HK-2 (cell line): ENCODE measurements at regions not wholly inside any gene's neighbourhood (a gene's known extent, or its start where the extent isn't known, plus 50 kb on each side); places are given as distances from the start of the nearest gene placed in this dataset.

Experiments
- DNase-seq: peaks from one replicate; pipeline ENCODE4 v3.0.0-alpha.2; 2018; ENCODE audit not compliant: unreplicated experiment

GRCh38 chr11:86193297-86194095 lies 51.1 kb upstream of the EED start:
- DNase-seq, result peak; percentile 53

DNA sequence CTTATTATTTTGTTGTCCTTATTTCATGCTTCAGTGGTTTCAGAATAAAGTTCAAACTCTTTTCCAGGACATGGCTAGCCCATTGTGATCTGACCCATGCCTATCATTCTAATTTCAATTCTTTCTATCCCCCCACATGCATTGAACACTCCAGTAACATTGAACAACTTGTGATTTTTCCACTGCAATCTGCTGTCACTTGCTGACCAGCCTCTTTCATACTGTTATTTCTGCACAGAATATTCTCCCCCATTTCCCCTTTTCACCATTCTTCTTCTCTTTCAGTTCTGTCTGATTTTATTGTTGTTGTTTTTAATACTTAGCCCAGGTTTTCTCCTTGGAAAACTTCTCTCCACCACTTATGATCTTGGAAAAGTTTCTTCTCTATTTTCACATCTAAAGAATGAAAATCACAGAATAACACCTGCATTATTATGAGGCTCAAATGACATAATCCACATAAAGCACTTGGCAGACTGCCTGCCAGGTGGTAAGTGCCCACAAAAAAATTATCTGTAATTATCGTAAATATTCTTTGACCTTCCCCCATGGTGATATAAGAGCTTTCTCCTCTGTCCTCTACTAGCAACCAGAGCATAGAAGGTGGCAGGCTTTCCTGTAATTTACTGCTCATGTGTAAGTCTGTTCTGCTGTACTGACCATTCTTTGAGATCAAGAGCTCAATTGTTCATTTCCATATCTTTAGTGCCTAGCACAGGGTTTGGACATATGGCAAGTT lies 51.9 kb upstream of the EED start:
- DNase-seq, result no peak

DNA sequence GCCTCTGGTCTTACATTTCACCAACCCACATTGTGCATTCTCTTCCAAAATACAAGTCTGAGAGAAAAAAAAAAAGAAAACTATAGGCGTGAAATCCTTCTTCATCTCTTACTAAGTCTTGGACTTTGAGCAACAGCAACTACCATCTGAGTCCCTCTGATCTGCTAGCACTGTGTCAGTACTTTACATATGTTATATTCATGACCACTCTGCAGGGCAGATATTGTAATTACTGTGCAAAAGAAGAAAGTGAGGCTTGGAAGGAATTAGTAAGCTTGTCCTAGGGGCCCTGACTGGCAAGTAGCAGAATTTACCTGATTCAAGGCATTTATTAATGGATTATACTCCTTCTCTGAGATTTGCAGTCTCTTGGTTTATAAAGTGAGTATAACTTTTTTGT lies 52.7 kb upstream of the EED start:
- DNase-seq, result no peak

DNA sequence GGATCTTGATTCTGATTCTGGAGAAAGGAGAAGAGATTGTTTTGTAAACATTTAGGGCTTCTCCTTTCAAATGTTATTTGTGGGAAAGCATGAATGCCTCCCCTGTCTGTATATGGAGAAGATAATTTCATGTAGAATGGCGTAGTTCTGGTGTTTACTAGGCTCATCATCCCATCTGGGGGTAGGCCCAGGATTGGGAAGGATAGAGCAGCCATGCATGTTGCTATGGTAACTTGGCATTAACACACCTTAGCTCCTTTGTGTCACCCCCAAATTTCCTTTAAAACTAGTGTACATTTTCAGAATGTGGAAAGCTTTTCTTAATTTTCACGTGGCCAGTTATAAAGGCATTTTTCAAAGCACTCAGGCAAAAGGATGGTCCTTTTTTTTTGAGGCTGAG lies 57.5 kb upstream of the EED start:
- DNase-seq, result no peak

- DNase-seq, result no peak
Measured at GRCh38 chr11:86186386-86186785, 58.2 kb upstream of the EED start.

- no peak for DNase-seq
Measured at GRCh38 chr11:86185381-86185750, 59.2 kb upstream of the EED start.

DNA sequence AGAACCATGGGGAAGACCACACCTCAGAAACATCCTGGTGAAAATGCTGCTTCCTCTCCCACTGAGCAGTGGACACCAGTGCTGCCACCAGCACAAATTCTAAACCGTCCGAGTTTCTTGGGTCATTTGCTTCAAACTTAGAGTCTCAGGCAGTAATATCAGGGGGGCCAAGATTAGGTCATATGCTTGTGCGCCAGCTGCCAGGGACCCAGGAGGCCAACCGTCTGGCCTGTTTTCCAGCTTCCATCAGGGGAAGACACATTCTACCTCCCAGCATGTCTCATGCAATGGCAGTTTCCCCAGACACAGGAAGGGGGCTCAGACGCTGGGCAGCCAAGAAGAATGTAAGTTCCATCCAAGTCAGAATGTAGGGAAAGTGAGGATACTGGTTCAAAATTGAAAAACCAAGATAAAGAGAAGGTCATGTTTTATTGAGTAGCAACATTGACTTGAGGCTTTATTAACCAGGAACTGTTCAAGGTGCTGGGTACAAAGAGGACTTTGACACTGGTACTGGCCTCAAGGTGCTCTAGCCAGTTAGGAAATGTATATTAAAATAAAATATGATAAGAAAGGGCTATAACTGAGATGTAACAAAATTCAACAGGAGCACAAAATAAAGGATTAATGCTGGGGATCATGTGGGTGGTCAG lies 59.7 kb upstream of the EED start:
- DNase-seq, result no peak

GRCh38 chr11:86183694-86184093 lies 60.9 kb upstream of the EED start:
- peak; percentile 58 for DNase-seq

GRCh38 chr11:86182976-86183584 lies 61.5 kb upstream of the EED start:
- peak; percentile 74 for DNase-seq

DNA sequence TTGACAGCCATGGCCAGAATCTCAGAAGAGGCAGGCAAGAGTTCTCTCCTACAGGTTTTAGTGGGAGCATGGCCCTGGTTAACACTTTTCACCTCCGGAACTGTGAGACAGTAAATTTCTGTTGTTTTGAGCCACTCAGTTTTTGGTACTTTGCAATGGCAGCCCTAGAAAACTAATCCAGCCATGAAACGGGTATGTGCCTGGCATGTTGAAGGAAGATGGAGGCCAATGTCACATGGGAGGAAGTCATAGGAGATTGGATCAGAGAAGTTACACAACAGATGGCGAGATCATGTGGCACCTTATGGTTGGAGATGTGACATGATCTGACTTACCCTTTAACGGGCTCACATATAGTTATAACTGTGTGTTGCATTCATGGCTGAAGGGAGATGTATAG lies 63.2 kb upstream of the EED start:
- no peak for DNase-seq

DNA sequence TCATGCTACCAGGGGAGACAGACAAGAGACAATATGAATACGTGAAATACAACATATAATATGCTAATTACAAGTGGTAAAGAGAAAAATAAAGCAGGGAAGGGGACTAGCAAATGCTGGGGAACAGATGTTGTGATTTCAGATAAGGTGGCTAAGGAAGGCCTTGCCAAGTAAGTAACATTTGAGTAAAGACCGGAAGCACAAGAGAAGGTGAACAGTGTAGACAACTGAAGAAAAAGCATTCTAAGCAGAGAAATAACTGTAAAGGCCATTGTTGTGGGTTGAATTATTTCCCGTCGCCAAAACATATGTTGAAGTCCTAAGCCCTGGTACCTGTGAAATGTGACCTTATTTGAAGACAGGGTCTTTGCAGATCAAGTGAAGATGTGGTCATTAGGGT lies 63.7 kb upstream of the EED start:
- DNase-seq, result no peak

- no peak for DNase-seq
Measured at GRCh38 chr11:86180423-86180822, 64.1 kb upstream of the EED start.

DNA sequence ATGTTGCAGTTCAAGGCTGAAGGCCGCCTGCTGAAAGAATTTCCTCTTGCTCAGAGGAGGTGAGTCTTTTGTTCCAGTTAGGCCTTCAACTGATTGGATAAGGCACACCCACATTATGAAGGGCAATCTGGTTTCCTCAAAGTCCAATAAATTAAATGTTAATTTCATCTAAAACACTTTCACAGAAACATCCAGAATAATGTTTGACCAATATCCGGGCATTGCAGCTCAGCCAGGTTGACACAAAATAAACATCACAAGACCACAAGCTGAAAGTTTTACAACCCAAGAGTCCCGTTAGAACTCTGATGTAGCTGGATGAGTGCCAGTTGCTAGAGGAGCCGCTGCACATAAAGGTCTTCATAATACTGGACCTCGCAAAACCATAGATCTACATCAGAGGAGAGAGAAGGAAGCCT lies 64.9 kb upstream of the EED start:
- no peak for DNase-seq

GRCh38 chr11:86177302-86177701 lies 67.3 kb upstream of the EED start:
- no peak for DNase-seq

GRCh38 chr11:86176165-86176884 lies 68.2 kb upstream of the EED start:
- no peak for DNase-seq

DNA sequence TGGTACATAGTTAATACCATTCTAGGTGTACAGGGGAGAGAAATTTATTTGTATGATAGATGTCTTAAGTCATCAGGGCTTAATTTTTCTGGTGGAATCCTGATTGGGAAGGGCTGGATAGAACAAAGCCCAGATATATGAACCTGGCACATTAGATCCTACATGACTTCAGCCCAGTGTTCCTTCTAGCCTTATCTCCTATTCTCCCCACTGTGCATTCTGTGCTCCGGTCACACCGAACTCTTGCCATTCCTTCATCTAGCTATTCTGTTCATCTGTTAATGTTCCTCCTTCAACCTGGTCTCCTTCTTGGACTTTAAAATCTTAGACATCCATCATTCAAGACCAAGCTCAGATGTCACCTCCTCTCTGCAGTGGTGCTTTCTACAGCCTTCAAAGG lies 68.9 kb upstream of the EED start:
- DNase-seq, result no peak

GRCh38 chr11:86175191-86175590 lies 69.4 kb upstream of the EED start:
- DNase-seq, result no peak

- peak; percentile 68 for DNase-seq
Measured at GRCh38 chr11:86174101-86175046, 70.2 kb upstream of the EED start.

DNA sequence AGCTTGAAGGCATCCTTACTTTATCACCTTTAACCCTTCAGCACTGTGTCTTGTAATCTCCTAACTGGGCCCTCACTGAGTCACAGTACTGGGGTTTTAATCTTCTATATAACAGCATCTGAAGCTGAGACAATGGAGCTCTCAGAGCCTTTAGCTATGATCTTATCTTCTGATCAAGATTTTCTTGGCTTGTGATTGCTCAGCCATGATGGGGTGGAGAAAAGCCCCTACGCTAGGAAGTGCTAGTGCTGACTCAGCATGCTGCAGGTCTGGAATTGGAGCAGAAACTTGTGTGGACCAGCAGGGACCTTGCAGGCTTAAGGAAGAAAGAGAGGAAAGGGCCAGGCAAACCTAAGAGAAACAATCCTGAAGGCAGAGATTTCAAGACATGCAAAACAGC lies 71.7 kb upstream of the EED start:
- DNase-seq, result no peak

DNA sequence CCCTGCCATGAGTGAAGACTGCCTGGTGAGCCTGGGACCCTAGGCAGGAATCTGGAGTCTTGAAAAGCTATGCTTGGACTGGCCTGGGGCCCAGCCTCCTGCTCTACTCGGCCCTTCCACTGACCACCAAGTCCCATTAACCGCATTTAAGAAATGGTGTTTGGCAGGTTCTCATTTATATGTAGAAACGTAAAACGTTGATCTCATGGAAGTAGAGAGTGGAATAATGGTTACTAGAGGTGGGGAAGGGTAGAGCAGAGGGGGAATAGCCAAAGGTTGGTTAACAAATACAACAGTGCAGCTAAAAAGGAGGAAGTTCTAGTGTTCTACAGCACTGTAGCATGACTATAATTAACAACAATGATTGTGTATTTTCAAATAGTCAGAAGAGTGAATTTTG lies 72.9 kb upstream of the EED start:
- DNase-seq, result no peak
